Stomach (tissue), 4 donors: ENCODE measurements at regions not wholly inside any gene's neighbourhood (a gene's known extent, or its start where the extent isn't known, plus 50 kb on each side); places are given as distances from the start of the nearest gene placed in this dataset.

Source experiments
- EP300 ChIP-seq: sonication (generic); formaldehyde crosslinking; IDR thresholded peaks from one replicate; pipeline ENCODE4 v1.6.1; 2017; ENCODE audit warnings: antibody characterized with exemption
- POLR2A ChIP-seq, 4 donors: fragments of 450-650 bp; IDR thresholded peaks; one replicate each; pipeline ENCODE4 v1.6.1; 2016; ENCODE audit warnings: antibody characterized with exemption in 4 of 4, control low read depth in 2 of 4, mild to moderate bottlenecking in 1 of 4, moderate library complexity in 1 of 4
- POLR2AphosphoS5 ChIP-seq, 3 donors: sonication (generic); formaldehyde crosslinking; IDR thresholded peaks; one replicate each; pipeline ENCODE4 v1.6.1; 2016; ENCODE audit warnings: antibody characterized with exemption in 3 of 3
- TF ChIP-seq, protein P1 (sequence below), 7 experiments: fragments of 450-650 bp in 4 of 7; fragments of 200-600 bp in 3 of 7; sonication (generic) in 3 of 7; IDR thresholded peaks; one replicate each; pipeline ENCODE4 v1.5.1; 2016 to 2019; ENCODE audit warnings: antibody characterized with exemption in 7 of 7, control low read depth in 2 of 7, mild to moderate bottlenecking in 1 of 7

DNA sequence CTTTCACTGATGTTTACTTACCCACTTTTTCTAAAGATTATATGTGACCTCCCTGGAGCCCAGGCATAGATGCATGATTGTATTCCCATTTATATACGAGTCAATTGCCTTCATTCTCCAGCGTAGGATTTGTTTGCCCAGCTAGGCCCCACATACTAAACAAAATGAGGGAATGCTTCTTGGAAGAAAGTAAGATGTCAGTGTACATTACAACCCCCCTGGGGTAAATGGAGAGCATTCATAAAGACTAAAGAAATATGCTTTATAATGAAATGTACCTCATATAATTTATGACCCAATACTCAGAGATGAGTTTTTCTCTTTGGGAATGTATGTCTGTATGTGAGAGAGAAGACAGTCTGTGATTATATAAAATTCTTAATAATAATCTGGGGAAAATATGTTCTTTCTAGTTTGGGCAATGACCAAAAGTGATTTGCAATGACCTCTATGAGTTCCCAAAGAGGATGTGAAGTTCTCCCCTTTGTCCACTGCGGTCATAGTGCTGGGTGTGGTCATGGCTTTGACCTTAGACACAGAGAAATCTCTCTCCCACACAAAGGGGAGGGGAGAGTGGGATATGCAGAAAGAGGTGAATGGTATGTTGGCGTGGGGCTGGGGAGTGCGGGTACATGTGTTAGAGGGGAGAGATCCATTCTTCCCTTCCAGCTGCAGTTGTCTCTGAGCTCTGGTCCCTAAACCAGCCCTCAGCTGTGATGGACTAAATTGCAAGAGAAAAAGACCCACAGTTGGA lies 175.6 kb downstream of the EN1 start:
- TF ChIP-seq, protein P1, sequence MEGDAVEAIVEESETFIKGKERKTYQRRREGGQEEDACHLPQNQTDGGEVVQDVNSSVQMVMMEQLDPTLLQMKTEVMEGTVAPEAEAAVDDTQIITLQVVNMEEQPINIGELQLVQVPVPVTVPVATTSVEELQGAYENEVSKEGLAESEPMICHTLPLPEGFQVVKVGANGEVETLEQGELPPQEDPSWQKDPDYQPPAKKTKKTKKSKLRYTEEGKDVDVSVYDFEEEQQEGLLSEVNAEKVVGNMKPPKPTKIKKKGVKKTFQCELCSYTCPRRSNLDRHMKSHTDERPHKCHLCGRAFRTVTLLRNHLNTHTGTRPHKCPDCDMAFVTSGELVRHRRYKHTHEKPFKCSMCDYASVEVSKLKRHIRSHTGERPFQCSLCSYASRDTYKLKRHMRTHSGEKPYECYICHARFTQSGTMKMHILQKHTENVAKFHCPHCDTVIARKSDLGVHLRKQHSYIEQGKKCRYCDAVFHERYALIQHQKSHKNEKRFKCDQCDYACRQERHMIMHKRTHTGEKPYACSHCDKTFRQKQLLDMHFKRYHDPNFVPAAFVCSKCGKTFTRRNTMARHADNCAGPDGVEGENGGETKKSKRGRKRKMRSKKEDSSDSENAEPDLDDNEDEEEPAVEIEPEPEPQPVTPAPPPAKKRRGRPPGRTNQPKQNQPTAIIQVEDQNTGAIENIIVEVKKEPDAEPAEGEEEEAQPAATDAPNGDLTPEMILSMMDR (IDR thresholded peaks at IDR 0.05) = no peak
- TF ChIP-seq EP300 = no peak
- no peak for TF ChIP-seq POLR2AphosphoS5 (IDR thresholded peaks at IDR 0.05)
- TF ChIP-seq POLR2A (IDR thresholded peaks at IDR 0.05) = no peak
